ENCODE measurements at regions not wholly inside any gene's neighbourhood (a gene's known extent, or its start where the extent isn't known, plus 50 kb on each side); places are given as distances from the start of the nearest gene placed in this dataset.

- TF ChIP-seq EP300 (IDR thresholded peaks at IDR 0.05) (no peak), POLR2A (IDR thresholded peaks at IDR 0.05) (no peak), CTCF (IDR thresholded peaks at IDR 0.05) (no peak), POLR2AphosphoS5 (IDR thresholded peaks at IDR 0.05) (no peak)
Measured at GRCh38 chr3:88742106-88742505, 365.3 kb upstream of the EPHA3 start.

Data from upper lobe of left lung (tissue), 4 donors.